Liver (tissue), 8 donors: ENCODE measurements at regions not wholly inside any gene's neighbourhood (a gene's known extent, or its start where the extent isn't known, plus 50 kb on each side); places are given as distances from the start of the nearest gene placed in this dataset.

Experiments
- DNase-seq: peaks from one replicate; pipeline ENCODE4 v3.0.0-alpha.2; 2017; ENCODE audit warnings: low spot score
- H3K27ac ChIP-seq, 2 donors: one replicate each; pipeline ENCODE4 v1.7.0; 2013; ENCODE audit warnings: inconsistent platforms in 2 of 2, low read length in 2 of 2, control low read depth in 1 of 2, low read depth in 1 of 2, mild to moderate bottlenecking in 1 of 2
- H3K27me3 ChIP-seq, 4 donors: one replicate each; pipeline versions ENCODE4 v1.6.1 to v1.7.0; 2013; ENCODE audit warnings: low read length in 3 of 4, inconsistent platforms in 1 of 4, mild to moderate bottlenecking in 1 of 4, moderate library complexity in 1 of 4; ENCODE audit not compliant: control insufficient read depth in 4 of 4, insufficient read depth in 4 of 4
- H3K36me3 ChIP-seq, 4 donors: one replicate each; pipeline versions ENCODE4 v1.6.1 to v1.7.0; 2013; ENCODE audit warnings: low read length in 3 of 4, mild to moderate bottlenecking in 3 of 4, low read depth in 1 of 4, moderate library complexity in 1 of 4; ENCODE audit not compliant: control insufficient read depth in 4 of 4, insufficient read depth in 3 of 4
- H3K4me1 ChIP-seq, 4 donors: one replicate each; pipeline versions ENCODE4 v1.6.1 to v1.7.0; 2013; ENCODE audit warnings: low read length in 3 of 4, mild to moderate bottlenecking in 3 of 4, moderate library complexity in 1 of 4; ENCODE audit not compliant: control insufficient read depth in 4 of 4, insufficient read depth in 4 of 4
- H3K4me3 ChIP-seq, 3 donors: one replicate each; pipeline versions ENCODE4 v1.6.1 to v1.7.0; 2013; ENCODE audit warnings: low read length in 3 of 3, control low read depth in 1 of 3, low read depth in 1 of 3, mild to moderate bottlenecking in 1 of 3
- H3K9ac ChIP-seq, 2 donors: one replicate each; pipeline ENCODE4 v1.7.0; 2013; ENCODE audit warnings: low read length in 2 of 2, mild to moderate bottlenecking in 2 of 2, moderate library complexity in 2 of 2, control low read depth in 1 of 2, low read depth in 1 of 2
- H3K9me3 ChIP-seq, 4 donors: one replicate each; pipeline versions ENCODE4 v1.6.1 to v1.7.0; 2013; ENCODE audit warnings: low read length in 3 of 4; ENCODE audit not compliant: control insufficient read depth in 4 of 4
- ATF3 ChIP-seq: IDR thresholded peaks from 2 replicates; pipeline ENCODE4 v1.6.1; 2016; ENCODE audit warnings: antibody characterized with exemption
- CTCF ChIP-seq: fragments of 150-350 bp; IDR thresholded peaks from 2 replicates; pipeline ENCODE4 v1.5.1; 2017; ENCODE audit warnings: improper control_type of control experiment, low read depth, low read length; ENCODE audit not compliant: missing input control
- EGR1 ChIP-seq, 2 donors: IDR thresholded peaks; 2 replicates each; pipeline ENCODE4 v1.6.1; 2016 to 2018; ENCODE audit warnings: antibody characterized with exemption in 2 of 2, low read depth in 2 of 2
- FOXA1 ChIP-seq: IDR thresholded peaks from 2 replicates; pipeline ENCODE4 v1.6.1; 2016; ENCODE audit warnings: antibody characterized with exemption
- FOXA2 ChIP-seq: IDR thresholded peaks from 2 replicates; pipeline ENCODE4 v1.6.1; 2016; ENCODE audit warnings: antibody characterized with exemption
- GABPA ChIP-seq, 2 donors: IDR thresholded peaks in 1 of 2; conservative IDR thresholded peaks in 1 of 2; 2 replicates each; pipeline ENCODE4 v1.6.1; 2016; ENCODE audit warnings: antibody characterized with exemption in 2 of 2, mild to moderate bottlenecking in 1 of 2, moderate library complexity in 1 of 2
- HNF4A ChIP-seq, 2 donors: conservative IDR thresholded peaks; 2 replicates each; pipeline ENCODE4 v1.6.1; 2016; ENCODE audit warnings: antibody characterized with exemption in 2 of 2, mild to moderate bottlenecking in 2 of 2
- HNF4G ChIP-seq: IDR thresholded peaks from 2 replicates; pipeline ENCODE4 v1.6.1; 2016; ENCODE audit warnings: antibody characterized with exemption
- JUND ChIP-seq, 2 donors: IDR thresholded peaks; 2 replicates each; pipeline ENCODE4 v1.6.1; 2016; ENCODE audit warnings: antibody characterized with exemption in 2 of 2
- MAX ChIP-seq: IDR thresholded peaks from 2 replicates; pipeline ENCODE4 v1.6.1; 2016; ENCODE audit warnings: antibody characterized with exemption
- NR2F2 ChIP-seq: IDR thresholded peaks from 2 replicates; pipeline ENCODE4 v1.6.1; 2016; ENCODE audit warnings: antibody characterized with exemption
- RAD21 ChIP-seq, 2 donors: IDR thresholded peaks; 2 replicates each; pipeline ENCODE4 v1.6.1; 2016; ENCODE audit warnings: antibody characterized with exemption in 2 of 2, mild to moderate bottlenecking in 2 of 2
- REST ChIP-seq: IDR thresholded peaks from 2 replicates; pipeline ENCODE4 v1.6.1; 2016; ENCODE audit warnings: antibody characterized with exemption, mild to moderate bottlenecking
- RXRA ChIP-seq, 2 donors: IDR thresholded peaks; 2 replicates each; pipeline ENCODE4 v1.6.1; 2017 to 2018; ENCODE audit warnings: antibody characterized with exemption in 2 of 2, mild to moderate bottlenecking in 1 of 2
- SP1 ChIP-seq: IDR thresholded peaks from 2 replicates; pipeline ENCODE4 v1.6.1; 2018; ENCODE audit warnings: antibody characterized with exemption, mild to moderate bottlenecking
- TAF1 ChIP-seq: conservative IDR thresholded peaks from 2 replicates; pipeline ENCODE4 v1.6.1; 2016; ENCODE audit warnings: antibody characterized with exemption, mild to moderate bottlenecking
- YY1 ChIP-seq: IDR thresholded peaks from 2 replicates; pipeline ENCODE4 v1.6.1; 2016; ENCODE audit warnings: antibody characterized with exemption, mild to moderate bottlenecking
- ZBTB33 ChIP-seq: IDR thresholded peaks from 2 replicates; pipeline ENCODE4 v1.6.1; 2016; ENCODE audit warnings: antibody characterized with exemption
- WGBS: extraction: QIAGEN DNeasy Blood & Tissue Kit; methylation state at CpG from one replicate; pipeline ENCODE4 v1.1.7; 2013; 5-methylcytosine and 5-hydroxymethylcytosine counted together
- donor health status: healthy.
- donor health status: healthy.
- donor health status: healthy.
- donor health status: healthy.
- donor health status: healthy.

GRCh38 chr12:105523164-105524057 lies 192.9 kb downstream of the C12orf75 start:
- TF ChIP-seq CTCF (no peak), REST (no peak), HNF4G (no peak)
- no peak for DNase-seq
- Histone ChIP-seq H3K9ac (no peak overlapping the region), H3K9me3 (peaks cover 0 to 2% (median 0%) of the 10 kb centered on the region in 4 donors), H3K27me3 (peaks cover 0 to 4% (median 0%) of the 10 kb centered on the region in 4 donors), H3K4me3 (no peak overlapping the region), H3K4me1 (no peaks in the 10 kb centered on the region), H3K27ac (no peak overlapping the region), H3K36me3 (no peaks in the 10 kb centered on the region)
- WGBS = 46% methylated on average over 16 of the region's 16 CpGs

GRCh38 chr12:105524961-105525360 lies 194.5 kb downstream of the C12orf75 start:
- no peak for DNase-seq
- 60% methylated on average over 2 of the region's 2 CpGs for WGBS
- peaks cover 0 to 1% (median 0%) of the 10 kb centered on the region in 4 donors for H3K9me3 ChIP-seq
- H3K27me3 ChIP-seq = peaks cover 0 to 4% (median 0%) of the 10 kb centered on the region in 4 donors
- H3K36me3 ChIP-seq = no peaks in the 10 kb centered on the region
- no peak overlapping the region for H3K9ac ChIP-seq
- no peak overlapping the region for H3K4me3 ChIP-seq
- no peak overlapping the region for H3K27ac ChIP-seq
- H3K4me1 ChIP-seq = no peaks in the 10 kb centered on the region
- TF ChIP-seq HNF4G (no peak), YY1 (no peak), MAX (no peak), ZBTB33 (no peak), JUND (IDR thresholded peaks at IDR 0.05) (no peak), RXRA (IDR thresholded peaks at IDR 0.05) (no peak), NR2F2 (no peak), RAD21 (IDR thresholded peaks at IDR 0.05) (no peak), FOXA2 (no peak), ATF3 (no peak), GABPA (IDR thresholded peaks at IDR 0.05 in 1 of 2, conservative IDR thresholded peaks at IDR 0.05 in 1 of 2) (no peak), TAF1 (no peak), SP1 (no peak), CTCF (no peak), FOXA1 (no peak), EGR1 (IDR thresholded peaks at IDR 0.05; ENCODE audit: low read depth in 2 of 2) (no peak), HNF4A (conservative IDR thresholded peaks at IDR 0.05) (no peak)
